ENCODE measurements at regions not wholly inside any gene's neighbourhood (a gene's known extent, or its start where the extent isn't known, plus 50 kb on each side); places are given as distances from the start of the nearest gene placed in this dataset.
"Not testable (repeated sequence)": the region's sequence is repeated elsewhere in the genome, so short reads cannot be mapped to it uniquely, and the experiment has no call there.

DNA sequence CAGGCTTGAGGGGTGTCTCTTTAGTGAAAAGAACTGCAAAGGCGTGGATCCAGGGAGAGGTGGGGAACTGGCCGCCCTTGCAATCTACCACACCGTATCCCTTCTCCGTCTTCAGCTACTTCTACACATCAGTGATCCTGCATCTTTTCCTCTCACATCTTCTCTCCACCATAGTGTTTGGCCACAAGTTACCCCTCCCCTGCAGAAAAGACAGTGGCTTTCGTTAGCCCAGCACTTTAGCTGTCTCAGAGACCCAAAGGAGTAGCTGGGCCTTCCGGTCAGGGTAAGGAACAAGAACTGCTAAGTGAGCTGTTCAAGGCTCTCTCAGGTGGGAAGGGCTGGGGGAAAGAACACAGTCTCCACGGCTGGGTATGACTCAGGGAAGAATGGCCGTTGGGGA lies 158.4 kb downstream of the NDUFA12 start:
- Mint-ChIP-seq H3K36me3 (ENCODE audit: insufficient read depth) (peaks cover 3% of the 10 kb centered on the region), H3K27me3 (peaks cover 45 to 55% of the 10 kb centered on the region in 2 donors), H3K27ac (no peak overlapping the region), H3K4me3 (no peak overlapping the region), H3K4me1 (ENCODE audit: low read depth in 2 of 2) (no peaks in the 10 kb centered on the region), H3K9me3 (peaks cover 0 to 2% of the 10 kb centered on the region in 2 donors)
- no peak for DNase-seq
- ATAC-seq (replicated peaks), result no peak

DNA sequence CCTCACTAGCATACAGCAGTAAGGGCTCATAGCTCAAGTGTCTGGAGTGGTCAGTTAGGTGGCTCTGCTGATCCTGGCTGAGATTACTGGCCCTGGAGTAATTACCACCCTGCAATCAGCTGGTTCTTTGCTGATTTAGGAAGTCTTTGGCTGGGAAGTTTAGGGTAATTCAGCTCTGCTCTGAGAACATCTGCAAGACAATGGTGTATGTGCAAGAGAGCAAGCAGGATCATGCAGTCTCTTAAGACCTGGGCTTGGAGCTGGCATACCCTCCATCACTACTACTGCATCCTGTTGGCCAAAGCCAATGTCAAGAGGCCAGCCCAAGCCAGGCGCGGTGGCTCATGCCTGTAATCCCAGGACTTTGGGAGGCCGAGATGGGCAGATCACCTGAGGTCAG lies 159.0 kb downstream of the NDUFA12 start:
- Mint-ChIP-seq H3K4me3 (no peak overlapping the region), H3K36me3 (ENCODE audit: insufficient read depth) (peaks cover 2% of the 10 kb centered on the region), H3K27me3 (peaks cover 38 to 48% of the 10 kb centered on the region in 2 donors), H3K9me3 (peaks cover 0 to 2% of the 10 kb centered on the region in 2 donors), H3K27ac (no peak overlapping the region), H3K4me1 (ENCODE audit: low read depth in 2 of 2) (no peaks in the 10 kb centered on the region)
- ATAC-seq (replicated peaks) (no peak), DNase-seq (no peak)

DNA sequence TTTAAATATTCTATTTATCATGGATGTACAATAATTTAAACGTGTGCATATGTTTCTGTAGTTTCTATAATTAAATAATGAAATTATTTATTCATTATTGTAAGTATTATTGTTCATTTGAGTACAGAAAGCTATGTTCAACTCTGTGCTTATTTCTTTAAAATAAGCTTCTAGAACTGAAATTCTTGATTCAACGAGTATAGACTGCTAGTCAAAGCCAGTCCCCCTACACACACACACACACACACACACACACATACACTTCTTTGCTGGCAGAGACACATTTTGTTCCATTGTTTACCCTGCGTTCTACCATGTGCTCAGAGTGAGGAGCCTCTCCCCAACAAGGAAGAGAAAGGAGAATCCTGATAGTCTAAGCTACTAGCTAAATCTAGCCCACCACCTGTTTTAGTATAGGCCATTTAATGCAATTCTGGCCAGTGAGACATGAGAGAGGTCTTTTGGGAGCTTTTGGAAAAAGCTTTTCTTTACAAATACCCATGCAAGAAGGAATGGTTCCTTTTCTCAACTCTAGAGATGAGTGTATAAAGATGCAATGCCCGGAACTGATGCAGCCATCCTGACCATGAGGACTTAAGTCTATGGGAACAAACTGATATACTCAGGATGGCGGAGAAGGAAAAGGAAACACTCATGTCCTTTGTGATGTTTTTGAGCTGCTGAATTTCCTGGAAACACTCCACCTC lies 161.4 kb downstream of the NDUFA12 start:
- DNase-seq, result no peak
- Mint-ChIP-seq H3K36me3 (ENCODE audit: insufficient read depth) (no peaks in the 10 kb centered on the region), H3K4me3 (no peak overlapping the region), H3K4me1 (ENCODE audit: low read depth in 2 of 2) (no peaks in the 10 kb centered on the region), H3K9me3 (no peaks in the 10 kb centered on the region), H3K27me3 (peaks cover 22 to 27% of the 10 kb centered on the region in 2 donors), H3K27ac (no peak overlapping the region)
- ATAC-seq (replicated peaks), result no peak

DNA sequence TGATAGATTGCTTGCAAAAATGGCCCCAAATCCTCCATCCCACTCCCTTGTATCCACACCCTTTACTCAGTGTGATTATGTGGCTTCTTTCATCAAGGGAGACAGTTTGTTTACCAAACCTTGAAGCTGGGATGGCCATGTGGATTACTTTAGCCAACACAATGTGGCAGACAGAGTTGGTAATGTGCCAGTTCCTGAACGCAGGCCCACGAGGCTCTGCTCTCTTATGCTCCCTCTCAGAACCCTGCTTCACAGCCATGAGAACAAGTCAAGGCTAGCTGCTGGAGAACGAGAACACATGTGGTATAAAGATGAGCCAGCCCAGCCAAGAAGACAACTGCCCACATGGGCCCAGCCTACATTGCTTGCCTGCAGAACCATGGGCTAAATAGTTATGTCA lies 162.3 kb downstream of the NDUFA12 start:
- DNase-seq (no peak), ATAC-seq (replicated peaks) (no peak)
- H3K27me3 Mint-ChIP-seq, result peaks cover 22 to 27% of the 10 kb centered on the region in 2 donors
- no peaks in the 10 kb centered on the region for H3K9me3 Mint-ChIP-seq
- no peaks in the 10 kb centered on the region for H3K36me3 Mint-ChIP-seq (ENCODE audit: insufficient read depth)
- H3K4me3 Mint-ChIP-seq, result no peak overlapping the region
- no peak overlapping the region for H3K27ac Mint-ChIP-seq
- H3K4me1 Mint-ChIP-seq (ENCODE audit: low read depth in 2 of 2), result no peaks in the 10 kb centered on the region

DNA sequence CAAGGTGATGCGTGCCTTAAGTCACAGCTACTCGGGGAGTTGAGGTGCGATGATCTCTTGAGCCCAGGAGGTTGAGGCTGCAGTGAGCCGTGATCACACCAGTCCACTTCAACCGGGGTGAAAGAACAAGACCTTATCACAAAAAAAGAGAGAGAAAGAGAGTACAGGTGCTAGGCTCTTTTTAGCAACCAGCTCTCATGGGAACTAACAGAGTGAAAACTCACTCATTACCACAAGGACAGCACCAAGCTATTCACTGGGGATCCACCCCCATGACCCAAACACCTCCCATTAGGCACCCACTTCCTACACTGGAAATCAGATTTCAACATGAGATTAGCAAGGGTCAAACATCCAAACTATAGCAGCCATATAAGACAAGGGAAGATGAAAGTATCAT lies 164.2 kb downstream of the NDUFA12 start:
- ATAC-seq (replicated peaks) (no peak), DNase-seq (no peak)
- no peaks in the 10 kb centered on the region for H3K36me3 Mint-ChIP-seq (ENCODE audit: insufficient read depth)
- H3K27me3 Mint-ChIP-seq, result peaks cover 9 to 13% of the 10 kb centered on the region in 2 donors
- no peaks in the 10 kb centered on the region for H3K9me3 Mint-ChIP-seq
- H3K4me3 Mint-ChIP-seq, result no peak overlapping the region
- no peaks in the 10 kb centered on the region for H3K4me1 Mint-ChIP-seq (ENCODE audit: low read depth in 2 of 2)
- H3K27ac Mint-ChIP-seq, result no peak overlapping the region

DNA sequence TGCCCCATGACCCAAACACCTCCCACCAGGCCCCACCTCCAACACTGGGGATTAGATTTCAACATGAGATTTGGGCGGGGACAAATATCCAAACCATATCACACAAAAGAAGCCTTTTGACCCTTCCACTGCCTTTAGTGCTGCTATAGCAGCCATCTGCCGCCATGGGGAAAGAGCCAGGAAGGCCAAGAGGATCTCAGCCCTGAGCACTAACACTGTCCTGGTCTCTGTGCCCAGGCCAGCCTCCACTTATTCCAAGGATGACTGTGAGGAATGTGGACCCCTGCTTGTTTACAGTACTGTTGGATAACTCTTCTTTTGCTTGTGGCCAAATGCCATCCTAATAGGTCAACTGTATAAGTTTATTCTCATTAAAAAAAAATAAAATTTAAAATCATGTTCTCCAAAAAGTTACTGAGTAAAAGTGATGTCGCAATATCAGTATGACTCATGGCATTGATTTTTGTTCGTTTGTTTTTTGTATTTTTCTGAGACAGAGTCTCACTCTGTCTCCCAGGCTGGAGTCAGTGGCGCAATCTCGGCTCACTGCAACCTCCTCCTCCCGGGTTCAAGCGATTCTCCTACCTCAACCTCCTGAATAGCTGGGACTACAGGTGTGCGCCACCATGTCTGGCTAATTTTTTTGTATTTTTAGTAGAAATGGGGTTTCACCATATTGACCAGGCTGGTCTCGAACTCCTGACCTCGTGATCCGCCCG lies 166.4 kb downstream of the NDUFA12 start:
- ATAC-seq (replicated peaks); H3K27me3 Mint-ChIP-seq; H3K27ac Mint-ChIP-seq: not testable (repeated sequence)

DNA sequence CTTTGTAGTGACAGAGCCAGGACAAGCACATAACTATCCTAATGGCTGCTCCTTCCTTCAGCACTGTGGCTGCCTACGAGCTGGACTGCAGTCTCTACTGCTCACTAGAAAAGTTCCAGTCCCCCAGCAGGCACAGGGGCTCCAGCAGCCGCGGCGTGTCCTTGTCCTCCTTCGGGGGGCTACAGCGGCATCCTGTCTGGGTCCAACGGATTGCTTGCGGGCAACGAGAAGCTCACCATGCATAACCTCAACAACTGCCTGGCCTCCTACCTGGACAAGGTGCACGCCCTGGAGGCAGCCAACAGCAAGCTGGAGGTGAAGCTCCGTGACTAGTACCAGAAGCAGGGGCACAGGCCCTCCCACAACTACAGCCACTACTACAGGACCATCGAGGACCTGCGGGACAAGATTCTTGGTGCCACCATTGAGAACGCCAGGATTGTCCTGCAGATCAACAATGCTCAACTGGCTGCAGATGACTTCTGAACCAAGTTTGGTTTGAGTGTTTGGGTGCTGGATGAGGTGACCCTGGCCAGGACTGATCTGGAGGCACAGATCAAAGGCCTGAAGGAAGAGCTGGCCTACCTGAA lies 169.4 kb downstream of the NDUFA12 start:
- H3K4me3 Mint-ChIP-seq, result no peak overlapping the region
- ATAC-seq (replicated peaks) (no peak), DNase-seq (no peak)
- peaks cover 6 to 9% of the 10 kb centered on the region in 2 donors for H3K4me1 Mint-ChIP-seq (ENCODE audit: low read depth in 2 of 2)
- no peaks in the 10 kb centered on the region for H3K36me3 Mint-ChIP-seq (ENCODE audit: insufficient read depth)
- H3K27ac Mint-ChIP-seq, result no peak overlapping the region
- H3K9me3 Mint-ChIP-seq, result no peaks in the 10 kb centered on the region
- H3K27me3 Mint-ChIP-seq, result peaks cover 0 to 4% of the 10 kb centered on the region in 2 donors

More for the DNA sequence above, 166.4 kb downstream of the NDUFA12 start:
- H3K36me3 Mint-ChIP-seq (ENCODE audit: insufficient read depth); DNase-seq; H3K4me1 Mint-ChIP-seq (ENCODE audit: low read depth in 2 of 2); H3K4me3 Mint-ChIP-seq; H3K9me3 Mint-ChIP-seq: not testable (repeated sequence)

DNA sequence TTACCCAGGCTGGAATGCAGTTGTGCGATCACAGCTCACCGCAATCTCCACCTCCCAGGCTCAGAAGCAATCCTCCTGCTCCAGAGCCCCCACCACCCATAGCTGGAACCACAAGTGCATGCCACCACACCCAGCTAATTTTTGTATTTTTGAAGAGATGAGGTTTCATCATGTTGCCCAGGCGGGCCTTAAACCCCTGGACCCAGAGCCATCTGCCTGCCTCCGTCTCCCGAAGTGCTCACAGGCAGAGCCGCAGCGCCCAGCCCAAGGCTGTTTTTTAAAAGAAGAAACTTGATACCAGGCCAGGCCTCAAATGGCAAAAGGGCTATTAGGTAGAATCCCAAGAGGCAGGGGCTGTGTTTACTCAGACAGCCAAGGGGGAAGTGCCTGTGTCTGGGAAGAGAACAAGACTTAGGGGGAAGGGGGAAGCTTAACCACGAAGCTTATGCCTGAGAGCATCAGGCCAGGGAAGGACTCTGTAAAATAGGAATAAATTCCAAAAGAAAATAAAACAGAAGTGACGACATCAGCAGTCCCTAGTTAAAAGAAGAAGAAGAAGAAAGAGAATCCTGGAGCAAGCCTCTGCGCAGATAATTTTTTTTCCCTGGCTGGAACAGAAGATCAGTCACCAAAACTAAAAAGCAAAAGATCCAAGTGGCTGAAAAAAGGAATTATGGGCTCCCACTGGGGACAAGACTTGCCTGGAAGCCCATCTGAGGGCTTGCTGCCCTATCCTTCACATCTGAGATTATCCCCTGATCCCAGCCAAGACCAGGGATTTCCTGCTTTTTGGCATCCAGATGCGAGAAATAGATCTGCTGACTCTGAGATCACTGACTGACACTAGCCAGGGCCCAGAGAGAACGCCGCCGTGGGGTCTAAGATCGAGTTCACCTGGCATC lies 170.5 kb downstream of the NDUFA12 start:
- ATAC-seq (replicated peaks), result no peak
- no peaks in the 10 kb centered on the region for H3K9me3 Mint-ChIP-seq
- H3K4me1 Mint-ChIP-seq (ENCODE audit: low read depth in 2 of 2), result peaks cover 6 to 9% of the 10 kb centered on the region in 2 donors
- H3K27ac Mint-ChIP-seq, result no peak overlapping the region
- H3K4me3 Mint-ChIP-seq, result no peak overlapping the region
- no peaks in the 10 kb centered on the region for H3K27me3 Mint-ChIP-seq
- H3K36me3 Mint-ChIP-seq (ENCODE audit: insufficient read depth), result no peaks in the 10 kb centered on the region
- no peak for DNase-seq

DNA sequence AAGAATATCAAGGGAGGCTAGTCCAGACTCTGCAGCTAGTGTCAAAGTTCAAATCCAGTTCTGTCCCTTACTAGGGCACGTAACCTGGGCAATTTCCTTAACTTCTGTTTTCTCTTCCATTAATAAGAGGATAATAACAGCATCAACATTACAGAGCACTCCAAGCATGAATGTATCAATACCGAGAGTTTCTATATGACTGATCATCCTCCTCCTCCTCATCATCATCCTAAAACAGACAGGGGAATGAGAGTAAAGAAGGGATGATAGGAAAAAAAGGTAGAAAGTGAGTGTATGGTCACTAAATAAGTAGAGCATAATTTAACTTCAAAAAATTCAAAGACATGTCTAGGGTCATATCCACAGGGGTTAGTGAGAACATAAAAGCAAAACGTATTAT lies 171.4 kb downstream of the NDUFA12 start:
- Mint-ChIP-seq H3K4me1 (ENCODE audit: low read depth in 2 of 2) (peaks cover 6 to 9% of the 10 kb centered on the region in 2 donors), H3K27me3 (no peaks in the 10 kb centered on the region), H3K9me3 (no peaks in the 10 kb centered on the region), H3K36me3 (ENCODE audit: insufficient read depth) (no peaks in the 10 kb centered on the region), H3K27ac (no peak overlapping the region), H3K4me3 (no peak overlapping the region)
- DNase-seq, result no peak
- ATAC-seq (replicated peaks), result no peak

DNA sequence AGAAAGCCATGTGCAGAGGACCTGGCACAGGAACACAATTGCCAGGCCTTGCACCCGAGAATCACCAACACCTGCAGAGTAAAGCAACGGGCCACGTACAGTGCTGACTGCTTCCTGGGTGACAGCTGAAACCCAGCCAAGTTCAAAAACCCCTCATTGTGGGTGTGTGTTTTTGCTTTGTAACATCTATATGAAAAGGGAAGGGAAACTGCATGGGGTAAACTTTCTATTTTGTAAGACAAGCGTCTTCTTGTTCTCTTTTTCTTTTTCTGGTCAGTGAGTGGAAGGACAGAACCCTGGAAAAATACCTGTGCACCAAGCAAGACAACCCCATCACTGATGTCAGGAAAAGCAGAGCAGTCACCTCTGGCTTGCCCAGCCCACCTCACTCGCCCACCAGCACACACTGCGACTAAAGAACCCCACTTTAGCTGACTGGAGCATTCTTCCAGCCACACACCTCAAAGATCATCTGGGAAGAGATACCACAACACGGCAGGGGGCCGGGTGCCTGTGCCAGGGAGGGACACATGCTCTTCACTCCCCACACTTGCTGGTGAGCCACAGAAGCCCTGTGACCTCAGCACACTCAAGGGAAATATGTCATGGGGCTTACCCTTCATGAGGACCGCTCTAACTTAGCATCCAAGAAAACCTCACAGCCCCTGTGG lies 172.3 kb downstream of the NDUFA12 start:
- no peak for DNase-seq
- Mint-ChIP-seq H3K9me3 (no peaks in the 10 kb centered on the region), H3K27ac (peak overlapping the region in 1 of 2 donors; percentile 71), H3K36me3 (ENCODE audit: insufficient read depth) (no peaks in the 10 kb centered on the region), H3K27me3 (no peaks in the 10 kb centered on the region), H3K4me3 (no peak overlapping the region), H3K4me1 (ENCODE audit: low read depth in 2 of 2) (peaks cover 6 to 9% of the 10 kb centered on the region in 2 donors)
- ATAC-seq (replicated peaks), result peak; percentile 68

DNA sequence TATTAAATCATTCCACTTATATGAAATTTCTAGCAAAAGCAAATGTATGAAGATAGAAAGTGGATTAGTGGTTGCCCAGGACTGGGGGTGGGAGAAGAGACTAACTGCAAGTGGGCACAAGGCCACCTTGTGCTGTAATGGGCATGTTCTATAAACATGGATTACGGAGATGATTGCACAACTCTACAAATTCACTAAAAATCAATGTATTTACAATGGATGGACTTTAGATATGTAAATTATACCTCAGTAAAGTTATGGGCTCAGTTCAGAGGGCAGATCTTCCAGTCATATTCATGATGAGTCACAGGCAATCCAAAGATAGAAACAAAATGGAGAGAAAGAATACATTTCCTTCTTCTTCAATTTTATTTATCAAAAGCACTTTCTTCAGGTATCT lies 173.9 kb downstream of the NDUFA12 start:
- H3K27ac Mint-ChIP-seq, result no peak overlapping the region
- DNase-seq, result no peak
- no peaks in the 10 kb centered on the region for H3K36me3 Mint-ChIP-seq (ENCODE audit: insufficient read depth)

DNA sequence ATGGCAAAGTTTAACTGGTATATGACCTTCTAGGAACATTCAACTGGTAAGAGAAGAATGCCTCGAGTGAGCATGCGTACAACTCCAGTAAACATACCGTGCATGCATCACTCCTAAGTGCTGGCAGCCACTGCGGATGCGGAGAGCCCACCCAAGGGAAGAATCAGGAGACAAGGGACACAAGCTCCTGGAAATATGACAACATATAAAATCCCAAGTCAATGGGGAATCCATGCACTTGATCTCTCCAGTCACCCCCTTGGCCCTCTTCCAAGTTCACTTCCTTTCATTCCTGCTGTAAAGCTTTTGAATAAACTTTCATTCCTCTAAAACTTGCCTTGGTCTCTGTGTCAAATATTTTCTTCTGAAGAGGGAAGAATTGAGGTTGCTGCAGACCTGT lies 168.7 kb upstream of the TMCC3 start:
- H3K36me3 Mint-ChIP-seq (ENCODE audit: insufficient read depth), result no peaks in the 10 kb centered on the region
- H3K4me1 Mint-ChIP-seq (ENCODE audit: low read depth in 2 of 2), result no peaks in the 10 kb centered on the region
- H3K27me3 Mint-ChIP-seq, result peaks cover 14 to 17% of the 10 kb centered on the region in 2 donors
- DNase-seq (no peak), ATAC-seq (replicated peaks) (no peak)
- H3K27ac Mint-ChIP-seq, result no peak overlapping the region
- peaks cover 0 to 1% of the 10 kb centered on the region in 2 donors for H3K9me3 Mint-ChIP-seq
- H3K4me3 Mint-ChIP-seq, result no peak overlapping the region

More for the DNA sequence above, 173.9 kb downstream of the NDUFA12 start:
- H3K4me1 Mint-ChIP-seq (ENCODE audit: low read depth in 2 of 2), result peaks cover 6 to 9% of the 10 kb centered on the region in 2 donors
- H3K4me3 Mint-ChIP-seq, result no peak overlapping the region
- no peaks in the 10 kb centered on the region for H3K27me3 Mint-ChIP-seq
- no peak for ATAC-seq (replicated peaks)
- H3K9me3 Mint-ChIP-seq, result no peaks in the 10 kb centered on the region

DNA sequence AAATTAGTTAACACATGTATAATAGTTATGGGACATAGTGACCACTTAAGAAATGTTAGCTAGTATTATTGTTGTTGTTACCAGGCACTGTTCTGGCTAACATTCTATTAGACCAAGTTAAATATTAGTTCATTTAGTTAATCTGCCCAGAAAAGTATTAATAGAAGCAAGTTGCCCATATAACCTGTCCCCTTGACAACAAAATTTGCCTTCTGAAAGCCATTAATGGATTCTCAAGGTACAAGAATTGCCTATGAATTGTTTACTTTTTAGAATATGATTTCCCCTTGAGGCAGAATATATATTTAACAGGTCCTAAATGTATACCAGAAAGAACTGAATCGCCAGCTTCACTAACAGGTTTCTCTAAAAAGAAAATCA lies 167.3 kb upstream of the TMCC3 start:
- Mint-ChIP-seq H3K4me1 (ENCODE audit: low read depth in 2 of 2) (no peaks in the 10 kb centered on the region), H3K36me3 (ENCODE audit: insufficient read depth) (no peaks in the 10 kb centered on the region), H3K9me3 (peaks cover 2 to 14% of the 10 kb centered on the region in 2 donors), H3K27me3 (peaks cover 11 to 17% of the 10 kb centered on the region in 2 donors), H3K27ac (no peak overlapping the region), H3K4me3 (no peak overlapping the region)
- no peak for DNase-seq
- ATAC-seq (replicated peaks), result no peak

Data from effector memory CD8-positive, alpha-beta T cell (primary cell).